Fibroblast of villous mesenchyme (primary cell): ENCODE measurements at regions not wholly inside any gene's neighbourhood (a gene's known extent, or its start where the extent isn't known, plus 50 kb on each side); places are given as distances from the start of the nearest gene placed in this dataset.
"Not testable (repeated sequence)": the region's sequence is repeated elsewhere in the genome, so short reads cannot be mapped to it uniquely, and the experiment has no call there.

ENCODE experiments used
- DNase-seq: peaks from one replicate; pipeline ENCODE4 v3.0.0-alpha.2; 2010; ENCODE audit warnings: low read depth
- H3K4me3 ChIP-seq: 2 replicates; pipeline ENCODE4 v1.5.1; 2011; ENCODE audit warnings: low read depth, mild to moderate bottlenecking, low read length
- TF ChIP-seq, protein P1 (sequence below): IDR thresholded peaks from 2 replicates; pipeline ENCODE4 v1.5.1; 2012; ENCODE audit warnings: low read depth, mild to moderate bottlenecking, low read length; ENCODE audit not compliant: insufficient read depth

GRCh38 chr3:35262406-35262805 is 376.9 kb upstream of the ARPP21 start:
- TF ChIP-seq, protein P1, sequence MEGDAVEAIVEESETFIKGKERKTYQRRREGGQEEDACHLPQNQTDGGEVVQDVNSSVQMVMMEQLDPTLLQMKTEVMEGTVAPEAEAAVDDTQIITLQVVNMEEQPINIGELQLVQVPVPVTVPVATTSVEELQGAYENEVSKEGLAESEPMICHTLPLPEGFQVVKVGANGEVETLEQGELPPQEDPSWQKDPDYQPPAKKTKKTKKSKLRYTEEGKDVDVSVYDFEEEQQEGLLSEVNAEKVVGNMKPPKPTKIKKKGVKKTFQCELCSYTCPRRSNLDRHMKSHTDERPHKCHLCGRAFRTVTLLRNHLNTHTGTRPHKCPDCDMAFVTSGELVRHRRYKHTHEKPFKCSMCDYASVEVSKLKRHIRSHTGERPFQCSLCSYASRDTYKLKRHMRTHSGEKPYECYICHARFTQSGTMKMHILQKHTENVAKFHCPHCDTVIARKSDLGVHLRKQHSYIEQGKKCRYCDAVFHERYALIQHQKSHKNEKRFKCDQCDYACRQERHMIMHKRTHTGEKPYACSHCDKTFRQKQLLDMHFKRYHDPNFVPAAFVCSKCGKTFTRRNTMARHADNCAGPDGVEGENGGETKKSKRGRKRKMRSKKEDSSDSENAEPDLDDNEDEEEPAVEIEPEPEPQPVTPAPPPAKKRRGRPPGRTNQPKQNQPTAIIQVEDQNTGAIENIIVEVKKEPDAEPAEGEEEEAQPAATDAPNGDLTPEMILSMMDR = no peak
- no peak overlapping the region for H3K4me3 ChIP-seq
- DNase-seq = no peak

DNA sequence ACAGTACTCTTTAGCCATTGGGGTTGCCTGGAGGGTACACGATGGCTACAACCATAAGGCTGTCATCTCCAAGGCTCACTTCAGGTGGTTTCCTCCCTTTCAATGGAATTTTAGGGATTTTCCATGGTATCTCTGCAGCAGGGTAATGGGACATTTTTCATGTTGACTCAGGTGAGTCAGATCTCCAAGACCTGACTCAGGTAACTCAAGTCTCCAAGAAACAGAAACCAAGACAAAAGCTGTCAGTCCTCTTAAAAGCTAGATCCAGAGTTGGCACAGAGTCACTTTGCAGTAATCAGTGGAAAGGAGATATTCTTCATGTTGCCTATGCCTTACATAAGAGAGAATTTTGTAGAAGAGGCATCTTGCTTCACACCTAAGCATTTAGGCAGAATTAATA is 375.8 kb upstream of the ARPP21 start:
- TF ChIP-seq, protein P1 = no peak
- DNase-seq = no peak
- H3K4me3 ChIP-seq = no peak overlapping the region

DNA sequence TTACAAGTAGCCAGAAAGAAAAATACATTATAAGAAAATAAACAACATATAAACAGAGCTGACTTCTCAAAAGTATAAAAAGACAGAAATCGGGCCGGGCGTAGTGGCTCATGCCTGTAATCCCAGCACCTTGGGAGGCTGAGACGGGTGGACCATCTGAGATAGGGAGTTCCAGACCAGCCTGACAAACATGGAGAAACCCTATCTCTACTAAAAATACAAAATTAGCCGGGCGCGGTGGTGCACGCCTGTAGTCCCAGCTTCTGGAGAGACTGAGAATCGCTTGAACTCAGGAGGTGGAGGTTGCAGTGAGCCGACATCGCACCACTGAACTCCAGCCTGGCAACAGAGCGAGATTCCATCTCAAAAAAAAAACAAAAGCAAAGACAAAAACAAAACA is 373.3 kb upstream of the ARPP21 start:
- H3K4me3 ChIP-seq, DNase-seq: not testable (repeated sequence)

DNA sequence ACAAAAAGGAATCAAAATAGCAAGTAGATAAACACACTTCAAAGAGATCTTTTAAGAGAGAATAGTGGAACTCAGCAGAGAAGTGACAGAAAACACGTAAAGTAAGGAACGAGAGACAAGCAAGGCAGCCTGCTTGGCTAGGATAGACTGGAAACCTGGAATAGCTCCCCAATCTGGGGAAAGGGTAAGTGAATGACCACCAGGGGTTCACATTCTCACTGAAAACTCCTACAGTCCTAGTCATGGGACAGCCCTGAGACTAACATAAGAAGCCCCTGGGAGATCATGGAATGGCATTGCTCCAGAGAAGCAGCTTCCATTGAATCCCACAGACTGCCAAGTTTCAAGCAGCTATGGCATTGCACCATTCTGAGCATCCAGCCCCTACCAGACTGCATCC is 363.6 kb upstream of the ARPP21 start:
- H3K4me3 ChIP-seq = no peak overlapping the region
- TF ChIP-seq, protein P1 = no peak

GRCh38 chr3:35276568-35276967 is 362.8 kb upstream of the ARPP21 start:
- TF ChIP-seq, protein P1 = no peak
- DNase-seq = no peak
- H3K4me3 ChIP-seq = no peak overlapping the region

More for the DNA sequence above, 363.6 kb upstream of the ARPP21 start:
- DNase-seq = no peak

GRCh38 chr3:35291471-35292236 is 347.7 kb upstream of the ARPP21 start:
- H3K4me3 ChIP-seq = no peak overlapping the region
- TF ChIP-seq, protein P1 = no peak
- no peak for DNase-seq

- H3K4me3 ChIP-seq = no peak overlapping the region
- TF ChIP-seq, protein P1 = no peak
- DNase-seq = no peak
Measured at GRCh38 chr3:35292568-35292967, 346.8 kb upstream of the ARPP21 start.
